ENCODE measurements at regions not wholly inside any gene's neighbourhood (a gene's known extent, or its start where the extent isn't known, plus 50 kb on each side); places are given as distances from the start of the nearest gene placed in this dataset.

- TF ChIP-seq POLR2AphosphoS5 (IDR thresholded peaks at IDR 0.05; ENCODE audit: low read depth, low read length) = no peak
- TF ChIP-seq TAF1 (IDR thresholded peaks at IDR 0.05; ENCODE audit: borderline replicate concordance, insufficient read depth, low read length) = no peak
- TF ChIP-seq SIN3A (IDR thresholded peaks at IDR 0.05; ENCODE audit: borderline replicate concordance, insufficient read depth, low read length) = no peak
Observed at GRCh38 chr6:113458368-113459010, 398.7 kb upstream of the MARCKS start.
